ENCODE measurements at regions not wholly inside any gene's neighbourhood (a gene's known extent, or its start where the extent isn't known, plus 50 kb on each side); places are given as distances from the start of the nearest gene placed in this dataset.
"Not testable (repeated sequence)": the region's sequence is repeated elsewhere in the genome, so short reads cannot be mapped to it uniquely, and the experiment has no call there.

DNA sequence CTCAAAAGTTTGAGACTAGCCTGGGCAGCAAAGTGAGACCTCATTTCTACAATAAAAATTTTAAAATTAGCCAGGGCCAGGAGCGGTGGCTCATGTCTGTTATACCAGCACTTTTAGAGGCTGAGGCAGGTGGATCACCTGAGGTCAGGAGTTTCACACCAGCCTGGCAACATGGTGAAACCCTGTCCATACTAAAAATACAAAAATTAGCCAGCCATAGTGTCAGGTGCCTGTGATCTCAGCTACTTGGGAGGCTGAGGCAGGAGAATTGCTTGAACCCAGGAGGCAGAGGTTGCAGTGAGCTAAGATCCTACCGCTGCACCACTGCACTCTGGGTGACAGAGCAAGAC, 85.1 kb upstream of the MAP4 start:
- DNase-seq; in situ Hi-C loops (cut with MboI; ENCODE audit: low pct_unique_long_range_greater_than_20kb, low sequenced_read_pairs): not testable (repeated sequence)

DNA sequence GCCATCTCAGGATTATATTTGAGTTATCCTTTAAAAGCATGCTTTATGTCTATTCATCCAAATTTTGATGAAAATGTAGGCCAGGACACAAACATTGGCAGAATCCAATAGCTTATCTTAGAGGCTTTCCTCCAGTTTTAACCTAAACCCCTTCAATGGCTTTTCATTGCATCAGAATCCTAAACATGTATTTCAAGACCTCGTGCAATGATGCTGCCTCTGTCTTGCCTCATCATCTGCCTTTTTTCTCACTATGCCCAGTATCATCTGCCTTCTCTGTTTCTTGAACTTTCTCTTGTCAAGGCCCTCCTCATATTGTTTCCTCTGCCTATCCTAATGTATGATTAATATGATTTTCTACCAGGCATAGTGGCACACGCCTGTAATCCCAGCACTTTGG, 76.1 kb upstream of the MAP4 start:
- no peak for DNase-seq
- in situ Hi-C loops (cut with MboI; ENCODE audit: low pct_unique_long_range_greater_than_20kb, low sequenced_read_pairs): no loop called here

GRCh38 chr3:48090166-48090939, 74.1 kb upstream of the MAP4 start:
- in situ Hi-C loops (cut with MboI; ENCODE audit: low pct_unique_long_range_greater_than_20kb, low sequenced_read_pairs): no loop called here
- DNase-seq: no peak

DNA sequence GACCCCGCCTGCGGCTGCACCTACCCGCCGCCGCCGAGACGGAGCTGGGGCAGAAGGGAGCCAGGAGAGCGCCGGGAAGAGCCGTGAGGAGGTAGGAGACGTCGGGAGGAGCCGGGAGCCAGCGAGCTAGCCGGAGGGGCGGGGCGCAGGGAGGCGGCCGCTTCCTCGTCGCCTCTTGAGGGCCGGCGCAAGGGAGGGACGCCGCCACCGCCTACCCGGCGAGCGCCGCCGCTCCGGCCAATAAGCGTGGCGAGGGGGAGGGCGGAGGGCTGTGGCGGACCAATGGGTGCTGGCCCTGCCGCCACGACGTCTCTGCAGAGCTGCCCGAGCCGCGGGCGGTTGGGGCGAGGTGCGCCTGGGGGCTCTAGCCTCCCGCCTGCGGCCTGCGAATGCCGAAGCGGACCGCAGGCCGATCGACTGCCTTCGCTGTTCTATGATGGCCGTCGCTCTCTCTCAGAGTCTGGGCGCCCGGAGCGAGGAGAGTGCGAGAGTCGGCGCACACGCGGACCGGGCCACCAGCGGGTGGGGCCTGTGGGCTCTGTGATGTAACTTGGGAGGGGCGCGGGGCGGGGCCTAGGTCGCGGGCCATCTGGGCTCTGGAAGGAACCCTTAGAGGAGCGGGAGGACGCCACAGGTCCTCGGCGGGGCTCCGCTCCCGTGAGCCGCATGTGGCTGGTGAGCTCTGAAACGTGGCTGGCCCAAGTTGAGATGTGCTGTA, 72.7 kb upstream of the MAP4 start:
- in situ Hi-C loops (cut with MboI; ENCODE audit: low pct_unique_long_range_greater_than_20kb, low sequenced_read_pairs): no loop called here
- peak; percentile 98 for DNase-seq

DNA sequence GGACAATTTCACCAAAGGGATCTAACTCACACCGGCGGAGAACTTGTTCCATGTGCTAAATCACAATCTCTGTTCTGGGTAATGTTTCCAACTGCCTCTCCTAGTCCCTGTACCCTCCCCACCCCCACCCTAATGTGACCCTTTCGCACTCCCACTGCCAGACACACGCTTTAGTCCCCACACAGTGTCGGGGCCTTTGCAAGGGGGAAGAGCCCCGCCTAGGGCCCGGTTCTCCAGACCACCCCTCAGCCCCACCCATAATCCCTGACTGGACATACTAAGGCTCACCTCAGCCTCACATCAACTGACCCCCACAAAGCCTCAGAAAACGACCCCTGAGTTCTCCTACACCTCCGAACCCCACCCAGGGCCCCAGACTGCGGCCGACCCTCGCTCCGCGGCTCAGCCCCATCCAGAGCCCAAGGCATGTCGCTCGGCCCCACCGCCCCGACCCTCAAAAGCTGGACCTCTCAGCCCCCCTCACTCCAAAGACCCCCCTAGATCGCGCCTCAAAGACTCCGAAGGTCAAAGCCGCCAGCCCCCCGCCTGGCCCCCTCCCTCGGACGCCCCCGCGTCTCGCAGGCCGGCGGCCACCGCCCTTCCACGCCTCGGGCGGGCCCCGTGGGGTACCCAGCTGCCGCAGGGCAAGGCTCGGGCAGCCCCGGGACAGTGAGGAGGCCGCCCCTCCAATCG, 72.0 kb upstream of the MAP4 start:
- in situ Hi-C loops (cut with MboI; ENCODE audit: low pct_unique_long_range_greater_than_20kb, low sequenced_read_pairs): no loop called here
- no peak for DNase-seq

- DNase-seq: peak; percentile 18
- in situ Hi-C loops (cut with MboI; ENCODE audit: low pct_unique_long_range_greater_than_20kb, low sequenced_read_pairs): no loop called here
Measured at GRCh38 chr3:48086705-48087104, 70.5 kb upstream of the MAP4 start.

- DNase-seq: no peak
- in situ Hi-C loops (cut with MboI; ENCODE audit: low pct_unique_long_range_greater_than_20kb, low sequenced_read_pairs): no loop called here
Measured at GRCh38 chr3:48084929-48085328, 68.7 kb upstream of the MAP4 start.

DNA sequence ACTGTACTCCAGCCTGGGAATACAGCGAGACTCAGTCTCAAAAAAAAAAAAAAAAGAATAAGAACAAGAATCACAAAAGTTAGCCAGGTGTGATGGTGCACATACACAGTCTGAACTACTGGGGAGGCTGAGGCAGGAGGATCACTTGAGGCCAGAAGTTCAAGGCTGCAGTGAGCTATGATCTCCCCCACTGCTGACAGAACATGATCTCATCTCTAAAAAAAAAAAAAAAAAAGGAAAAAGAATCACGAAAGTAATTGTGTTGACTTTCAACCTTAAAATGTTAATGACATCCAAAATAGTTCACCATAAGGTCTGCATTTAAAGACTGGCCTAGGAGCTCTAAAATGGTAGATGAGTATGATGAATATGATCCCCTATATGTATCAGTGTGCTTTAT, 68.0 kb upstream of the MAP4 start:
- no peak for DNase-seq
- in situ Hi-C loops (cut with MboI; ENCODE audit: low pct_unique_long_range_greater_than_20kb, low sequenced_read_pairs): no loop called here

GRCh38 chr3:48082580-48083184, 66.5 kb upstream of the MAP4 start:
- no peak for DNase-seq
- in situ Hi-C loops (cut with MboI; ENCODE audit: low pct_unique_long_range_greater_than_20kb, low sequenced_read_pairs): no loop called here

DNA sequence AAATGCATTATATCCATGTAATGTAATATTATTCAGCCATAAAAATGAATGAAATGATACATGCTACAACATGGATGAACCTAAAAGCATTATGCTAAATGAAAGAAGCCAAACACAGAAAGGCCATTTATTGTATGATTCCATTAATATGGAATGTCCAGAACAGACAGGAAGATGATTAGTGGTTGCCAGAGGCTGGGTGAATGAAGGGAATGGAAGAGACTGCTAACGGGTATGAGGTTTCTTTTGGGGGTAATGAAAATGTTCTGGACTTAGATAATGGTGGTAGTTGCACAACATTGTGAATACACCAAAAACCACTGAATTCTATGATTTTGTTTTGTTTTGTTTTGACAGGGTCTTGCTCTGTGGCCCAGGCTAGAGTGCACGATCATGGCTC, 61.6 kb upstream of the MAP4 start:
- in situ Hi-C loops (cut with MboI; ENCODE audit: low pct_unique_long_range_greater_than_20kb, low sequenced_read_pairs): no loop called here

GRCh38 chr3:48070030-48070429, 53.8 kb upstream of the MAP4 start:
- in situ Hi-C loops (cut with MboI; ENCODE audit: low pct_unique_long_range_greater_than_20kb, low sequenced_read_pairs): no loop called here
- no peak for DNase-seq

More for the DNA sequence above, 61.6 kb upstream of the MAP4 start:
- no peak for DNase-seq

DNA sequence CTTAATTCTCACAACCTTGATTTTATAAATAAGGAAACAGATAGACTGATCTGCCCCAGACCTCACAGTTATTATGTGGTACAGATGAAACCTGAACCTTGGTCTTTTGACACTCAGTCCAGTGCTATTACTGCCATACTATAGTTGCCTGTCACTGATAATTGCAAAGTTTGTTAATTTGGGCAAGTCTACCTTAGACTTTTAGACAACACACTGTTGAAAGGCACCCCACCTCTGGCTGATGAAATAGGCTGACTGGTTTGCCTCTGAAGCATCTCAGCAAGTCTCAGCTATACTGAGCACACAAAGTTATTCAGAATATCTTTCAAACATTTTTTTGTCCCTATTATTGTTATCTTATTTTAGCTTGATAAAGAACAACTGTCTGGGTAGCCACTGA, 53.1 kb upstream of the MAP4 start:
- in situ Hi-C loops (cut with MboI; ENCODE audit: low pct_unique_long_range_greater_than_20kb, low sequenced_read_pairs): no loop called here
- DNase-seq: no peak

DNA sequence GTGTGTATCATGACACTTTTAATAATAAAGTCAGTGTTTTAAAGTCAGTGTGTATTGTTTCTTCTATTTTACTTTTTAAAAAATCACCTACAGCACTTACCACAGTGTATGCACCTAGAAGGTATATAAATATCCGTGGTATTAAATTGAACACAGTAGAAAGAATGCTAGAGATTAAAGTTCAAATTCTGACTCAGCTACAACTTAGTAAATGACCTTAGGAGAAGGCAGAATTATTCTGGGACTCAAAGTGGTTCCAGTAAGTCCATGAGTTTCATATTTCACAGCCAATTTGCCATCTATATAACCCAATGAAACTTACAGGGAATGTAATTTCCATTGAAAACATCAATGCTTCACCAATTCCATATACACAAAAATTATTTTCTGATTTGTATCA, 52.7 kb upstream of the MAP4 start:
- in situ Hi-C loops (cut with MboI; ENCODE audit: low pct_unique_long_range_greater_than_20kb, low sequenced_read_pairs): no loop called here
- DNase-seq: no peak

DNA sequence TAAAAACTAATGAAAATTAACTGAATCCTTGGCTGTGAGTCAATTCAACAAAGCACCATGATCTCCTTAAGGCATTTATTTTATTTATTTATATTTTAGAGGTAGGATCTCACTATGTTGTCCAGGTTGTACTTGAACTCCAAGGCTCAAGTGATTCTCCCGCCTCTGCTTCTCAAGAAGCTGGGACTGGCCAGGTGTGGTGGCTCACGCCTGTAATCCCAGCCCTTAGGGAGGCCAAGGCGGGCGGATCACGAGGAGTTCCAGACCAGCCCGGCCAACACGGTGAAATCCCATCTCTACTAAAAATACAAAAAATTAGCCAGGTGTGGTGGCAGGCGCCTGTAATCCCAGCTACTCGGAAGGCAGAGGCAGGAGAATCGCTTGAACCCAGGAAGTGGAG, 52.1 kb upstream of the MAP4 start:
- DNase-seq; in situ Hi-C loops (cut with MboI; ENCODE audit: low pct_unique_long_range_greater_than_20kb, low sequenced_read_pairs): not testable (repeated sequence)

DNA sequence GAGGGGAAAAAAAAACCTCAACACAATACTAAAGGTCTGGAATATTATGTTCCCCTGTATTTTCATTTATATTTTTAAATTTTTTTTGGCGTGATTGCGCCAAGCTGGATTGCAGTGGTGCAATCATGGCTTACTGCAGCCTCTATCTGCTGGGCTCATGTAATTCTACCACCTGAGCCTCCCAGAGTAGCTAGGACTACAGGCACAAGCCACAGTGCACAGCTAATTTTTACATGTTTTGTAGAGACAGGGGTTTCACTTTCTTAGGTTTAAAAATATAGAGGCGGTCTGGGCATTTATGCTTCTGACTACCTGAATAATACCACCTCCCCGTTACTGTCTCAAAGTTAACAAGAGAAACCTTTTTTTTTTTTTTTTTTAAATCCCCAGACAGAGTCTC, 51.1 kb upstream of the MAP4 start:
- in situ Hi-C loops (cut with MboI; ENCODE audit: low pct_unique_long_range_greater_than_20kb, low sequenced_read_pairs): no loop called here
- DNase-seq: no peak
